LNCaP clone FGC (cell line): ENCODE measurements at regions not wholly inside any gene's neighbourhood (a gene's known extent, or its start where the extent isn't known, plus 50 kb on each side); places are given as distances from the start of the nearest gene placed in this dataset.
"Not testable (repeated sequence)": the region's sequence is repeated elsewhere in the genome, so short reads cannot be mapped to it uniquely, and the experiment has no call there.

Experiments used
- DNase-seq: peaks from one replicate; pipeline ENCODE4 v3.0.0-alpha.2; 2011; ENCODE audit warnings: low read depth
- H3K4me3 ChIP-seq: 2 replicates; pipeline ENCODE4 v1.5.1; 2011; ENCODE audit warnings: mild to moderate bottlenecking, low read depth, low read length, control low read depth
- TF ChIP-seq, protein P1 (sequence below): IDR thresholded peaks from 2 replicates; pipeline ENCODE4 v1.5.1; 2012; ENCODE audit warnings: mild to moderate bottlenecking; ENCODE audit not compliant: control insufficient read depth, insufficient read depth; ENCODE audit errors: extremely low read depth

DNA sequence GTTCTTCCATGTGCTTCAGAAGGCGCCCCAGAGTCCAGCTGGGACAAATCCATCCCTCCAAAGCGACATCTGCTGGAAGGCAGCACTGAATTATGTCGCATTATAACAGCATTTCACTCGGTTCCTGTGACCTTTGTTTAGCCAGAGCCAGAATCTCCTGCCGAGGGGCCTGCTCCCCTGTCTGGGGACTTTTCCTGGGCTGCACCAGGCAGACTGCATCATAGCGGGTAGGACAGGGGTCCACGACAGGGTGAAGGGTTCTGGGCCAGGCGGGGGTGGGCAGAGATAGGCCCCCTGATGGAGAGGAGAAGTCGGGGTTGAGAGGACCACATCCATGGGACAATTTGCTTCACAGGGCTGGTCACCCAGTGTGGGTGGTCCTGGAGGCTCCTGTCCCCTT, 276.9 kb downstream of the MATN1 start:
- TF ChIP-seq, protein P1, sequence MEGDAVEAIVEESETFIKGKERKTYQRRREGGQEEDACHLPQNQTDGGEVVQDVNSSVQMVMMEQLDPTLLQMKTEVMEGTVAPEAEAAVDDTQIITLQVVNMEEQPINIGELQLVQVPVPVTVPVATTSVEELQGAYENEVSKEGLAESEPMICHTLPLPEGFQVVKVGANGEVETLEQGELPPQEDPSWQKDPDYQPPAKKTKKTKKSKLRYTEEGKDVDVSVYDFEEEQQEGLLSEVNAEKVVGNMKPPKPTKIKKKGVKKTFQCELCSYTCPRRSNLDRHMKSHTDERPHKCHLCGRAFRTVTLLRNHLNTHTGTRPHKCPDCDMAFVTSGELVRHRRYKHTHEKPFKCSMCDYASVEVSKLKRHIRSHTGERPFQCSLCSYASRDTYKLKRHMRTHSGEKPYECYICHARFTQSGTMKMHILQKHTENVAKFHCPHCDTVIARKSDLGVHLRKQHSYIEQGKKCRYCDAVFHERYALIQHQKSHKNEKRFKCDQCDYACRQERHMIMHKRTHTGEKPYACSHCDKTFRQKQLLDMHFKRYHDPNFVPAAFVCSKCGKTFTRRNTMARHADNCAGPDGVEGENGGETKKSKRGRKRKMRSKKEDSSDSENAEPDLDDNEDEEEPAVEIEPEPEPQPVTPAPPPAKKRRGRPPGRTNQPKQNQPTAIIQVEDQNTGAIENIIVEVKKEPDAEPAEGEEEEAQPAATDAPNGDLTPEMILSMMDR = peak; percentile 27
- H3K4me3 ChIP-seq = no peak overlapping the region
- no peak for DNase-seq

DNA sequence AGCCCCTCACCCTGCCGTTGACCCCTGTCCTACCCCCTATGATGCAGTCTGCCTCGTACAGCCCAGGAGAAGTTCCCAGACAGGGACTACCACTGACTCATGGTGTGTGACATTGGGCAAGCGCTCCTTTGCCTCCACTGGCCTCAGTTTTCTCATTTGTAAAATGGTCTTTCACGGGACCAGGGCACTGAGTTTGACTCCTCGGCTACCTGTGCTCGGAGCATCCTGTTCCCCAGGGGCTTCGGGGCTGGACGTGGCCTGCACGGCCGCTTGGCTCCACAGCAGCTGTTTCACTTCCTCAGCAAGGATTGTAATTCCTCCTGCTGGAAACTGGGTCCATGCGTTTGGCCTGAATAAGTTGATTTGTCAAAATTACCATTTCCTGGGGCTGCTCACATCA, 277.3 kb downstream of the MATN1 start:
- DNase-seq = no peak
- TF ChIP-seq, protein P1 = no peak
- no peak overlapping the region for H3K4me3 ChIP-seq

DNA sequence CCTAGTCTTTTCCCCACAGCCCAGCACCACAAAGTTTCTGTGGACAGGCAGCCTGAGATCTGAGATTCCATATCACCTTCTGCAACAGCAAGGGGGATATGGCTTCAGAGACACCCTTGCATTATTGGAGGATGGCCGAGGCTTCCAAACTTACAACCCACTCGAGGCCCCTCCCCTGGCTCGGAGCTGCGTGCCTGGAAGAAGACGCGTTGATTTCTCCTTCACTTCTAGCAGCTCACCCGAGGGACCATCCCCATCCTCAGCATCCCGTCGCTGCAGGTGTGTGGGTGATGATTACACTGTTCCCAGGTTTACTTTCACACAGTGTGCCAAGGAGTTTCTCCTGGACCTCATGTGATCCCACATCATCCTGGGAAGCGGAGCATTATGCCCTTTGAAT, 277.9 kb downstream of the MATN1 start:
- no peak for DNase-seq
- TF ChIP-seq, protein P1 = no peak
- no peak overlapping the region for H3K4me3 ChIP-seq

DNA sequence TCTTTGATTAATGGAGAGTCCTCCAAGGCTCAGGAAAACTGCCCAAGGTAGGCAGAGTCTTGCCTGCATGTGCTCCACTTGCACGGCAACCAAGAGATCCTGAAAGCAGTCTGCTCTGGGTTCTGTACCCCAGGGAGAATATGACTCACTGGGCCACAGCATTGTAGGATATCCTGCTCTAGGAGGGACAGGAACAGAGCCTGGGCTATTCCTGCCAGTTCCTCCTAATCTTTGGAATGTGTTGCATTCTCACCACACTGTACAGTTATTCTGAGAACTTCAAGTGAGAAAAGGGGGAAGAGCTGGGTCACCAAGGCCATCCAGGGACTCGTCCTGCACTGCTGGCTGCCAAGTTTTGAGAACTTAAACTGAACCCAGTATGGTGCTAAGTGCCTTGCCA, 278.5 kb downstream of the MATN1 start:
- TF ChIP-seq, protein P1 = no peak
- no peak overlapping the region for H3K4me3 ChIP-seq
- DNase-seq = no peak

DNA sequence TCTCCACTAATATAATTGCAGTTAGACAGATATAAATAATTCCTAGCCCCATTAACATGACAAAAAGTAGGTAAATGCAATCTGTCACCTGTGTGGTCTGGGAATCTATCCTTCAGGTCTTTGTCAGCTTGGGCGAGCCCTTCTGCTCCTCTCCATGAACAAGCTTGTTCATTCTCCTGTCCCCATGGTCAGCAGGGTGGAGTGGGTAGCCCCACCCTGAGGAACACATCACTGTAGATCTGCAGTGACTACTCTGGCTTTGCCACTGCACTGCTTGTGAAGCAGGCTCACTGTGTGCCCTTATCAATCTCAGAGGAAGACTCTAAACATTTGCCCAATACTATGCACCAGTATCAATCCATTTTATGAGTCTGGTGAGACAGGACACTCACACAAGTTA, 279.0 kb downstream of the MATN1 start:
- TF ChIP-seq, protein P1 = no peak
- H3K4me3 ChIP-seq = no peak overlapping the region
- no peak for DNase-seq

DNA sequence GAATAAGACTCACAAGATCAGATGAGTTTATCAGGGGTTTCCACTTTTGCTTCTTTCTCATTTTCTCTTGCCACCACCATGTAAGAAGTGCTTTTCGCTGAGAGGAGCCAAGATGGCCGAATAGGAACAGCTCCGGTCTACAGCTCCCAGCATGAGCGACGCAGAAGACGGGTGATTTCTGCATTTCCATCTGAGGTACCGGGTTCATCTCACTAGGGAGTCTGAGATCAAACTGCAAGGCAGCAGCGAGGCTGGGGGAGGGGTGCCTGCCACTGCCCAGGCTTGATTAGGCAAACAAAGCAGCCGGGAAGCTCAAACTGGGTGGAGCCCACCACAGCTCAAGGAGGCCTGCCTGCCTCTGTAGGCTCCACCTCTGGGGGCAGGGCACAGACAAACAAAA, 285.1 kb downstream of the MATN1 start:
- DNase-seq, H3K4me3 ChIP-seq: not testable (repeated sequence)

DNA sequence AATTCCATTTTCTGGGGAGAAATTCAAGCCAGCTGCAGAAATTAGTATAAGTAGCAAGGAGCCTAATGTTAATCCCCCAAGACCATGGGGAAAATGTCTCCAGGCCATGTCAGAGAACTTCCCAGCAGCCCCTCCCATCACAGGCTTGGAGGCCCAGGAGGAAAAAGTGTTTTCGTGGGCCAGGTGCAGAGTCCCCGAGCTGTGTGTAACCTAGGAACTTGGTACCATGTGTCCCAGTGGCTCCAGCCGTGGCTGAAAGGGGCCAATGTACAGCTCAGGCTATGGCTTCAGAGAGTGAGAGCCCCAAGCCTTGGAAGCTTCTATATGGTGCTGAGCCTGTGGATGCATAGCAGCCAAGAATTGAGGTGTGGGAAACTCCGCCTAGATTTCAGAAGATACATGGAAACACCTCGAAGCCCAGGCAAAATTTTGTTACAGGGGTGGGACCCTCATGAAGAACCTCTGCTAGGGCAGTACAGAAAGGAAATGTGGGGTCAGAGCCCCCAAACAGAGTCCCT, 286.3 kb downstream of the MATN1 start:
- no peak for DNase-seq
- no peak overlapping the region for H3K4me3 ChIP-seq
- TF ChIP-seq, protein P1 = no peak
